Uterus (tissue), 3 donors: ENCODE measurements at regions not wholly inside any gene's neighbourhood (a gene's known extent, or its start where the extent isn't known, plus 50 kb on each side); places are given as distances from the start of the nearest gene placed in this dataset.

Source experiments
- DNase-seq, 2 donors: peaks; one replicate each; pipeline ENCODE4 v3.0.0-alpha.2; 2019 to 2020
- H3K27ac ChIP-seq, 2 donors: fragments of 200-600 bp; sonication (generic); 1 replicate in 1 of 2; 2 replicates in 1 of 2; pipeline ENCODE4 v1.5.1; 2016 to 2018
- H3K27me3 ChIP-seq, 2 donors: fragments of 200-600 bp; sonication (generic); one replicate each; pipeline ENCODE4 v1.5.1; 2018 to 2019; ENCODE audit warnings: control low read depth in 1 of 2
- H3K36me3 ChIP-seq, 2 donors: fragments of 200-600 bp; sonication (generic); one replicate each; pipeline ENCODE4 v1.5.1; 2019; ENCODE audit warnings: control low read depth in 1 of 2
- H3K4me1 ChIP-seq, 2 donors: fragments of 200-600 bp; sonication (generic); one replicate each; pipeline ENCODE4 v1.5.1; 2018 to 2019; ENCODE audit warnings: control low read depth in 1 of 2
- H3K4me3 ChIP-seq, 2 donors: fragments of 200-600 bp; sonication (generic); 1 replicate in 1 of 2; 2 replicates in 1 of 2; pipeline ENCODE4 v1.5.1; 2018 to 2019; ENCODE audit warnings: mild to moderate bottlenecking in 1 of 2
- H3K9me3 ChIP-seq, 2 donors: fragments of 200-600 bp; sonication (generic); one replicate each; pipeline ENCODE4 v1.5.1; 2019; ENCODE audit warnings: control low read depth in 1 of 2
- CTCF ChIP-seq, 4 experiments: fragments of 200-600 bp in 2 of 4; fragments of 450-650 bp in 2 of 4; sonication (generic) in 2 of 4; IDR thresholded peaks; one replicate each; pipeline ENCODE4 v1.5.1; 2016 to 2019; ENCODE audit warnings: antibody characterized with exemption in 4 of 4, mild to moderate bottlenecking in 2 of 4, moderate library complexity in 1 of 4
- POLR2A ChIP-seq, 2 donors: fragments of 450-650 bp; IDR thresholded peaks; one replicate each; pipeline ENCODE4 v1.6.1; 2016; ENCODE audit warnings: antibody characterized with exemption in 2 of 2, mild to moderate bottlenecking in 1 of 2, moderate library complexity in 1 of 2
- intact Hi-C: fragments of 100-400 bp; cut with DNase I; formaldehyde crosslinking; loops from one replicate; pipeline ENCODE4 v1.15.1; 2023; ENCODE audit warnings: low total_unique reads
- donor health status: DM: yes; HTN: yes; CAD: no.

GRCh38 chr7:41867639-41868280, 164.9 kb upstream of the INHBA start:
- DNase-seq, result no peak
- Histone ChIP-seq H3K27ac (no peak overlapping the region), H3K4me1 (no peaks in the 10 kb centered on the region), H3K36me3 (no peaks in the 10 kb centered on the region), H3K4me3 (no peak overlapping the region), H3K27me3 (no peaks in the 10 kb centered on the region), H3K9me3 (no peaks in the 10 kb centered on the region)
- TF ChIP-seq CTCF (IDR thresholded peaks at IDR 0.05) (no peak), POLR2A (IDR thresholded peaks at IDR 0.05) (no peak)
- intact Hi-C loops, result no loop called here

GRCh38 chr7:41862261-41862660, 159.4 kb upstream of the INHBA start:
- intact Hi-C loops, result no loop called here
- no peak for DNase-seq
- Histone ChIP-seq H3K27me3 (no peaks in the 10 kb centered on the region), H3K4me1 (no peaks in the 10 kb centered on the region), H3K36me3 (no peaks in the 10 kb centered on the region), H3K9me3 (no peaks in the 10 kb centered on the region), H3K4me3 (no peak overlapping the region), H3K27ac (no peak overlapping the region)
- TF ChIP-seq CTCF (IDR thresholded peaks at IDR 0.05) (no peak), POLR2A (IDR thresholded peaks at IDR 0.05) (no peak)

- no peaks in the 10 kb centered on the region for H3K36me3 ChIP-seq
- no peak overlapping the region for H3K27ac ChIP-seq
- no peak overlapping the region for H3K4me3 ChIP-seq
- no peak for DNase-seq
- H3K9me3 ChIP-seq, result no peaks in the 10 kb centered on the region
- intact Hi-C loops, result no loop called here
- no peak for TF ChIP-seq POLR2A (IDR thresholded peaks at IDR 0.05)
- no peak for TF ChIP-seq CTCF (IDR thresholded peaks at IDR 0.05)
- no peaks in the 10 kb centered on the region for H3K27me3 ChIP-seq
- H3K4me1 ChIP-seq, result no peaks in the 10 kb centered on the region
These were observed 158.8 kb upstream of the INHBA start for GRCh38 chr7:41861642-41862041.

GRCh38 chr7:41858201-41858600, 155.3 kb upstream of the INHBA start:
- H3K9me3 ChIP-seq, result no peaks in the 10 kb centered on the region
- DNase-seq, result no peak
- H3K4me3 ChIP-seq, result no peak overlapping the region
- no peaks in the 10 kb centered on the region for H3K27me3 ChIP-seq
- H3K36me3 ChIP-seq, result no peaks in the 10 kb centered on the region
- no peaks in the 10 kb centered on the region for H3K4me1 ChIP-seq
- no peak for TF ChIP-seq POLR2A (IDR thresholded peaks at IDR 0.05)
- no peak for TF ChIP-seq CTCF (IDR thresholded peaks at IDR 0.05)
- H3K27ac ChIP-seq, result no peak overlapping the region
- intact Hi-C loops, result no loop called here

- TF ChIP-seq CTCF (IDR thresholded peaks at IDR 0.05) (no peak), POLR2A (IDR thresholded peaks at IDR 0.05) (no peak)
- Histone ChIP-seq H3K36me3 (no peaks in the 10 kb centered on the region), H3K27ac (no peak overlapping the region), H3K27me3 (no peaks in the 10 kb centered on the region), H3K4me3 (no peak overlapping the region), H3K4me1 (no peaks in the 10 kb centered on the region), H3K9me3 (no peaks in the 10 kb centered on the region)
- DNase-seq, result no peak
- intact Hi-C loops, result no loop called here
These were observed 152.9 kb upstream of the INHBA start for GRCh38 chr7:41855798-41856197.
